Panc1 (cell line): ENCODE measurements at regions not wholly inside any gene's neighbourhood (a gene's known extent, or its start where the extent isn't known, plus 50 kb on each side); places are given as distances from the start of the nearest gene placed in this dataset.

ENCODE experiments used
- ATAC-seq: fragments of 200-7000 bp; cut with Tn5 transposase; 2 replicates; pipeline ENCODE4 v1.9.1; 2020; ENCODE audit warnings: mild to moderate bottlenecking, moderate library complexity
- BruUV-seq: library from RNA; stranded (reverse); fragments of 400-500 nt; replicated peaks from 2 replicates; lab custom pipeline; 2021; lab: Mats Ljungman, UMichigan
- CTCF ChIA-PET: fragments of 300-600 bp; sonication (Branson Sonifier 250); formaldehyde crosslinking; loops from one replicate; lab custom pipeline; 2022; ENCODE audit warnings: antibody characterized with exemption; lab: Charles Lee
- POLR2A ChIA-PET: fragments of 300-600 bp; sonication (Branson Sonifier 250); formaldehyde crosslinking; loops from one replicate; lab custom pipeline; 2022; ENCODE audit warnings: antibody characterized with exemption; lab: Charles Lee
- DNase-seq: peaks from one replicate; pipeline ENCODE4 v3.0.0-alpha.2; 2010; ENCODE audit warnings: low read depth, low spot score
- H3K27ac ChIP-seq: 2 replicates; pipeline ENCODE4 v1.5.1; 2011; ENCODE audit warnings: mild to moderate bottlenecking, low read length, inconsistent platforms
- H3K27me3 ChIP-seq: fragments of 200-500 bp; sonication (Bioruptor generic); 2 replicates; pipeline ENCODE4 v1.6.0; 2014; ENCODE audit warnings: low read length, inconsistent platforms; ENCODE audit not compliant: control insufficient read depth, insufficient read depth
- H3K36me3 ChIP-seq: fragments of 200-500 bp; sonication (Bioruptor generic); 2 replicates; pipeline ENCODE4 v1.5.1; 2014; ENCODE audit warnings: inconsistent platforms, mild to moderate bottlenecking, low read length, moderate library complexity; ENCODE audit not compliant: control insufficient read depth, insufficient read depth
- H3K4me1 ChIP-seq: 2 replicates; pipeline ENCODE4 v1.5.1; 2011; ENCODE audit warnings: inconsistent platforms, mild to moderate bottlenecking, low read length, moderate library complexity; ENCODE audit not compliant: control insufficient read depth, insufficient read depth
- H3K4me3 ChIP-seq, 2 experiments: 2 replicates each; pipeline ENCODE4 v1.5.1; 2011 to 2012; ENCODE audit warnings: low read depth in 2 of 2, low read length in 2 of 2, mild to moderate bottlenecking in 2 of 2, inconsistent platforms in 1 of 2, moderate library complexity in 1 of 2
- H3K9me3 ChIP-seq: fragments of 200-500 bp; sonication (Bioruptor generic); 2 replicates; pipeline ENCODE4 v1.5.1; 2014; ENCODE audit warnings: low read depth, mild to moderate bottlenecking, inconsistent platforms, low read length, moderate library complexity; ENCODE audit not compliant: control insufficient read depth, insufficient read depth
- POLR2AphosphoS5 ChIP-seq: IDR thresholded peaks from 2 replicates; pipeline ENCODE4 v1.6.1; 2012; ENCODE audit warnings: mild to moderate bottlenecking, low read depth, low read length, moderate library complexity
- SIN3A ChIP-seq: IDR thresholded peaks from 2 replicates; pipeline ENCODE4 v1.6.1; 2012; ENCODE audit warnings: low read depth, mild to moderate bottlenecking, low read length, moderate library complexity, borderline replicate concordance; ENCODE audit not compliant: insufficient read depth
- TCF7L2 ChIP-seq: IDR thresholded peaks from 2 replicates; pipeline ENCODE4 v1.6.1; 2011; ENCODE audit warnings: mild to moderate bottlenecking, low read depth, low read length, inconsistent platforms
- in situ Hi-C: cut with HindIII; loops from 2 replicates; pipeline ENCODE4 v1.10.0; 2016; ENCODE audit warnings: low sequenced_read_pairs, low pct_unique_long_range_greater_than_20kb
- intact Hi-C: fragments of 100-400 bp; cut with micrococcal nuclease; formaldehyde crosslinking; loops from one replicate; pipeline ENCODE4 v1.10.0; 2022; ENCODE audit not compliant: unreplicated experiment
- TF ChIP-seq, protein P1 (sequence below): fragments of 450-650 bp; IDR thresholded peaks from 2 replicates; pipeline ENCODE4 v1.5.1; 2017; ENCODE audit warnings: mild to moderate bottlenecking
- TF ChIP-seq, protein P2 (sequence below), 2 experiments: IDR thresholded peaks; 2 replicates each; pipeline ENCODE4 v1.6.1; 2011 to 2012; ENCODE audit warnings: low read depth in 2 of 2, control low read depth in 1 of 2, low read length in 1 of 2, mild to moderate bottlenecking in 1 of 2, moderate library complexity in 1 of 2; ENCODE audit not compliant: insufficient read depth in 1 of 2

DNA sequence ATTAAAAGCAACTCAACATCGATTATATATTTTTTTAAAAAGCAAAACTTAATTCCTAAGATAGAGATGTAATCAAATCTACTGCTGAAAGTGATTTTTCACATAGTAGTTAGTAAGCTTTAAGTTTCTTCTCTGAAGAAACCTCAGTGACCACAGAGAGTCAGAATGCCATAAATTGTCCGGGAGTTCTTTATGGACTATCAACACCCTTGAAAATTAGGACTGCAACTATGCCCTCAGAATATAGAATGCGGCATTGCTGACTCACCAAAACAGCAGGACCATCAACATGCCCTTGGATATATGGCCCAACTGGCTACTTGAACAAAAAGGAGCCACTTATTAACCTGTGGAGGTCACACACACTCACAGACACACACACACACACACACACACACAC, 228.9 kb upstream of the SNX2 start:
- H3K9me3 ChIP-seq = no peaks in the 10 kb centered on the region
- TF ChIP-seq POLR2AphosphoS5 (no peak), SIN3A (no peak), TCF7L2 (no peak)
- TF ChIP-seq, protein P1, sequence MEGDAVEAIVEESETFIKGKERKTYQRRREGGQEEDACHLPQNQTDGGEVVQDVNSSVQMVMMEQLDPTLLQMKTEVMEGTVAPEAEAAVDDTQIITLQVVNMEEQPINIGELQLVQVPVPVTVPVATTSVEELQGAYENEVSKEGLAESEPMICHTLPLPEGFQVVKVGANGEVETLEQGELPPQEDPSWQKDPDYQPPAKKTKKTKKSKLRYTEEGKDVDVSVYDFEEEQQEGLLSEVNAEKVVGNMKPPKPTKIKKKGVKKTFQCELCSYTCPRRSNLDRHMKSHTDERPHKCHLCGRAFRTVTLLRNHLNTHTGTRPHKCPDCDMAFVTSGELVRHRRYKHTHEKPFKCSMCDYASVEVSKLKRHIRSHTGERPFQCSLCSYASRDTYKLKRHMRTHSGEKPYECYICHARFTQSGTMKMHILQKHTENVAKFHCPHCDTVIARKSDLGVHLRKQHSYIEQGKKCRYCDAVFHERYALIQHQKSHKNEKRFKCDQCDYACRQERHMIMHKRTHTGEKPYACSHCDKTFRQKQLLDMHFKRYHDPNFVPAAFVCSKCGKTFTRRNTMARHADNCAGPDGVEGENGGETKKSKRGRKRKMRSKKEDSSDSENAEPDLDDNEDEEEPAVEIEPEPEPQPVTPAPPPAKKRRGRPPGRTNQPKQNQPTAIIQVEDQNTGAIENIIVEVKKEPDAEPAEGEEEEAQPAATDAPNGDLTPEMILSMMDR = no peak
- TF ChIP-seq, protein P2, sequence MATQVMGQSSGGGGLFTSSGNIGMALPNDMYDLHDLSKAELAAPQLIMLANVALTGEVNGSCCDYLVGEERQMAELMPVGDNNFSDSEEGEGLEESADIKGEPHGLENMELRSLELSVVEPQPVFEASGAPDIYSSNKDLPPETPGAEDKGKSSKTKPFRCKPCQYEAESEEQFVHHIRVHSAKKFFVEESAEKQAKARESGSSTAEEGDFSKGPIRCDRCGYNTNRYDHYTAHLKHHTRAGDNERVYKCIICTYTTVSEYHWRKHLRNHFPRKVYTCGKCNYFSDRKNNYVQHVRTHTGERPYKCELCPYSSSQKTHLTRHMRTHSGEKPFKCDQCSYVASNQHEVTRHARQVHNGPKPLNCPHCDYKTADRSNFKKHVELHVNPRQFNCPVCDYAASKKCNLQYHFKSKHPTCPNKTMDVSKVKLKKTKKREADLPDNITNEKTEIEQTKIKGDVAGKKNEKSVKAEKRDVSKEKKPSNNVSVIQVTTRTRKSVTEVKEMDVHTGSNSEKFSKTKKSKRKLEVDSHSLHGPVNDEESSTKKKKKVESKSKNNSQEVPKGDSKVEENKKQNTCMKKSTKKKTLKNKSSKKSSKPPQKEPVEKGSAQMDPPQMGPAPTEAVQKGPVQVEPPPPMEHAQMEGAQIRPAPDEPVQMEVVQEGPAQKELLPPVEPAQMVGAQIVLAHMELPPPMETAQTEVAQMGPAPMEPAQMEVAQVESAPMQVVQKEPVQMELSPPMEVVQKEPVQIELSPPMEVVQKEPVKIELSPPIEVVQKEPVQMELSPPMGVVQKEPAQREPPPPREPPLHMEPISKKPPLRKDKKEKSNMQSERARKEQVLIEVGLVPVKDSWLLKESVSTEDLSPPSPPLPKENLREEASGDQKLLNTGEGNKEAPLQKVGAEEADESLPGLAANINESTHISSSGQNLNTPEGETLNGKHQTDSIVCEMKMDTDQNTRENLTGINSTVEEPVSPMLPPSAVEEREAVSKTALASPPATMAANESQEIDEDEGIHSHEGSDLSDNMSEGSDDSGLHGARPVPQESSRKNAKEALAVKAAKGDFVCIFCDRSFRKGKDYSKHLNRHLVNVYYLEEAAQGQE (IDR thresholded peaks at IDR 0.05; ENCODE audit: insufficient read depth in 1 of 2, low read depth in 2 of 2, low read length in 1 of 2) = no peak
- ChIA-PET POLR2A (interaction anchor here (0.6 kb wide), 1 partner anchor 1037 kb away, joined by 3 read pairs; no protein-coding TSS in a partner anchor), CTCF (no interaction called here)
- DNase-seq = no peak
- in situ Hi-C loops (no loop called here), intact Hi-C loops (no loop called here)
- ATAC-seq = no peak
- H3K27me3 ChIP-seq = peaks cover 7% of the 10 kb centered on the region
- H3K36me3 ChIP-seq = no peaks in the 10 kb centered on the region
- no peaks in the 10 kb centered on the region for H3K4me1 ChIP-seq
- no TSS peak for BruUV-seq
- H3K27ac ChIP-seq = no peak overlapping the region
- no peak overlapping the region for H3K4me3 ChIP-seq

DNA sequence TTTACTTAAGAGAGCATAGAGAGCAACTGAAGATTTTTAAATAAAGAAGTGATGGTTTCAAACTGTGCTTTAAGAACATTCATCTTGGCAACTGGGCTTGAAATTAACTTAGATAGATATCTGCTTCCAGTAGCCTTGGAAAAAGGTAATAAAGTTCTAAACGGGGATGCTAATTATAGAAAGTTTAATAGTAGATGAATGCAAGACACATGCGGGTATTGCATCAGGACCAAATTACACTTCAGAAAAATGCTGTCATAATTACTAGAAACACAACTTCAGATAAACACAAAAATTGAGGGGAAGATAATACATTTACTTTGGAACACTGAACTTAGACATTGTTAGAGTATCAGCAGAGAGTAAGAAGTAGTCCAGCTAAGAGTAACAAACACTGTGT, 227.7 kb upstream of the SNX2 start:
- peaks cover 6% of the 10 kb centered on the region; the same call in 1 of the 2 replicates for H3K27me3 ChIP-seq
- no peaks in the 10 kb centered on the region for H3K36me3 ChIP-seq
- no peak overlapping the region for H3K27ac ChIP-seq
- intact Hi-C loops (no loop called here), in situ Hi-C loops (no loop called here)
- ChIA-PET POLR2A (no interaction called here), CTCF (no interaction called here)
- no peaks in the 10 kb centered on the region for H3K4me1 ChIP-seq
- no peaks in the 10 kb centered on the region for H3K9me3 ChIP-seq
- ATAC-seq (no peak), DNase-seq (no peak)
- H3K4me3 ChIP-seq = no peak overlapping the region
- BruUV-seq = no TSS peak
- TF ChIP-seq, protein P2 (IDR thresholded peaks at IDR 0.05; ENCODE audit: insufficient read depth in 1 of 2, low read depth in 2 of 2, low read length in 1 of 2) = no peak
- TF ChIP-seq SIN3A (no peak), TCF7L2 (no peak), POLR2AphosphoS5 (no peak)
